ENCODE measurements at regions not wholly inside any gene's neighbourhood (a gene's known extent, or its start where the extent isn't known, plus 50 kb on each side); places are given as distances from the start of the nearest gene placed in this dataset.

- DNase-seq (ENCODE audit: low read depth): no peak
- TF ChIP-seq CTCF (conservative IDR thresholded peaks at IDR 0.05; ENCODE audit: low read length): no peak
- no peak overlapping the region for H3K4me3 ChIP-seq (ENCODE audit: low read length)
Observed at GRCh38 chr5:107126341-107126740, 544.4 kb downstream of the EFNA5 start.

- H3K4me3 ChIP-seq (ENCODE audit: low read length): no peak overlapping the region
- DNase-seq (ENCODE audit: low read depth): no peak
- no peak for TF ChIP-seq CTCF (conservative IDR thresholded peaks at IDR 0.05; ENCODE audit: low read length)
Observed at GRCh38 chr5:107124376-107124775, 546.4 kb downstream of the EFNA5 start.

- TF ChIP-seq CTCF (conservative IDR thresholded peaks at IDR 0.05; ENCODE audit: low read length): no peak
- no peak for DNase-seq (ENCODE audit: low read depth)
- no peak overlapping the region for H3K4me3 ChIP-seq (ENCODE audit: low read length)
Observed at GRCh38 chr5:107123014-107123413, 547.7 kb downstream of the EFNA5 start.

- H3K4me3 ChIP-seq (ENCODE audit: low read length): no peak overlapping the region
- DNase-seq (ENCODE audit: low read depth): no peak
- no peak for TF ChIP-seq CTCF (conservative IDR thresholded peaks at IDR 0.05; ENCODE audit: low read length)
Observed at GRCh38 chr5:107121793-107122519, 548.8 kb downstream of the EFNA5 start.

GRCh38 chr5:107119656-107120055 lies 551.1 kb downstream of the EFNA5 start:
- no peak for TF ChIP-seq CTCF (conservative IDR thresholded peaks at IDR 0.05; ENCODE audit: low read length)
- DNase-seq (ENCODE audit: low read depth): no peak
- H3K4me3 ChIP-seq (ENCODE audit: low read length): no peak overlapping the region

GRCh38 chr5:107118184-107119019 lies 552.3 kb downstream of the EFNA5 start:
- H3K4me3 ChIP-seq (ENCODE audit: low read length): no peak overlapping the region
- no peak for TF ChIP-seq CTCF (conservative IDR thresholded peaks at IDR 0.05; ENCODE audit: low read length)
- DNase-seq (ENCODE audit: low read depth): no peak

GRCh38 chr5:107112216-107112615 lies 558.5 kb downstream of the EFNA5 start:
- DNase-seq (ENCODE audit: low read depth): no peak
- no peak overlapping the region for H3K4me3 ChIP-seq (ENCODE audit: low read length)
- TF ChIP-seq CTCF (conservative IDR thresholded peaks at IDR 0.05; ENCODE audit: low read length): no peak
